ENCODE measurements at regions not wholly inside any gene's neighbourhood (a gene's known extent, or its start where the extent isn't known, plus 50 kb on each side); places are given as distances from the start of the nearest gene placed in this dataset.

DNA sequence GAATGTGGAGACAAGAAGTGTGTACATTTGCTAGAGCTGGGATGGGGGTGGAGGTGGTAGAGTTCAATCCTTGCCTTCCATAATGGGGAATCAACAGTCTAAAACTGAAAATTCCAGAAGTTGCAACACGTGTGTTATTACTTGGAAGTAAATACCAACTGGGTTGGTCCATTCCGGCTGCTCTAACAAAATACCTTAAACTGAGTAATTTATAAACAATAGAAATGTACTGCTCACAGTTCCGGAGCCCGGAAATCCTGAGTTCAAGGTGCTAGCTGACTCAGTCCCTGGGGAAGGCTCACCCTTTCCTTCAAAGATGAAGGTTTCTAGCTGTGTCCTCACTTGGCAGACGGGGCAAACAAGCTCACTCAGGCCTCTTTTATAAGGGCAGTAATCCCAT is 59.0 kb downstream of the RIN2 start:
- Histone ChIP-seq H4K20me1 (ENCODE audit: insufficient read depth) (no peaks in the 10 kb centered on the region), H3K36me3 (ENCODE audit: low read depth) (no peaks in the 10 kb centered on the region), H3K9me2 (ENCODE audit: insufficient read depth) (no peaks in the 10 kb centered on the region), H3K4me3 (no peak overlapping the region), H3K27ac (peak overlapping the region; percentile 95), H3K79me2 (ENCODE audit: low read depth) (no peaks in the 10 kb centered on the region), H3K27me3 (ENCODE audit: insufficient read depth, low read depth) (no peaks in the 10 kb centered on the region), H3K4me1 (replicated peaks; ENCODE audit: insufficient read depth) (peaks cover 32% of the 10 kb centered on the region), H3K9me3 (ENCODE audit: insufficient read depth, low read depth) (peaks cover 16% of the 10 kb centered on the region; the same call in 1 of the 2 replicates), H3K4me2 (no peak overlapping the region), H3F3A (ENCODE audit: insufficient read depth, low read depth) (peaks cover 16% of the 10 kb centered on the region), H2AFZ (no peak overlapping the region)
- BruUV-seq (replicated peaks), result no TSS peak
- intact Hi-C loops (cut with micrococcal nuclease; ENCODE audit: unreplicated experiment), result no loop called here
- ChIA-PET POLR2A (ENCODE audit: unreplicated experiment) (no interaction called here), CTCF (interaction anchor here (0.7 kb wide), 1 partner anchor 240 kb away, joined by 3 read pairs; no protein-coding TSS in a partner anchor)
- TF ChIP-seq EZH2 (IDR thresholded peaks at IDR 0.05; ENCODE audit: low read depth), result no peak
- TF ChIP-seq, protein P1, sequence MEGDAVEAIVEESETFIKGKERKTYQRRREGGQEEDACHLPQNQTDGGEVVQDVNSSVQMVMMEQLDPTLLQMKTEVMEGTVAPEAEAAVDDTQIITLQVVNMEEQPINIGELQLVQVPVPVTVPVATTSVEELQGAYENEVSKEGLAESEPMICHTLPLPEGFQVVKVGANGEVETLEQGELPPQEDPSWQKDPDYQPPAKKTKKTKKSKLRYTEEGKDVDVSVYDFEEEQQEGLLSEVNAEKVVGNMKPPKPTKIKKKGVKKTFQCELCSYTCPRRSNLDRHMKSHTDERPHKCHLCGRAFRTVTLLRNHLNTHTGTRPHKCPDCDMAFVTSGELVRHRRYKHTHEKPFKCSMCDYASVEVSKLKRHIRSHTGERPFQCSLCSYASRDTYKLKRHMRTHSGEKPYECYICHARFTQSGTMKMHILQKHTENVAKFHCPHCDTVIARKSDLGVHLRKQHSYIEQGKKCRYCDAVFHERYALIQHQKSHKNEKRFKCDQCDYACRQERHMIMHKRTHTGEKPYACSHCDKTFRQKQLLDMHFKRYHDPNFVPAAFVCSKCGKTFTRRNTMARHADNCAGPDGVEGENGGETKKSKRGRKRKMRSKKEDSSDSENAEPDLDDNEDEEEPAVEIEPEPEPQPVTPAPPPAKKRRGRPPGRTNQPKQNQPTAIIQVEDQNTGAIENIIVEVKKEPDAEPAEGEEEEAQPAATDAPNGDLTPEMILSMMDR (conservative IDR thresholded peaks at IDR 0.05), result no peak
- DNase-seq, result peak; percentile 7 to 65

DNA sequence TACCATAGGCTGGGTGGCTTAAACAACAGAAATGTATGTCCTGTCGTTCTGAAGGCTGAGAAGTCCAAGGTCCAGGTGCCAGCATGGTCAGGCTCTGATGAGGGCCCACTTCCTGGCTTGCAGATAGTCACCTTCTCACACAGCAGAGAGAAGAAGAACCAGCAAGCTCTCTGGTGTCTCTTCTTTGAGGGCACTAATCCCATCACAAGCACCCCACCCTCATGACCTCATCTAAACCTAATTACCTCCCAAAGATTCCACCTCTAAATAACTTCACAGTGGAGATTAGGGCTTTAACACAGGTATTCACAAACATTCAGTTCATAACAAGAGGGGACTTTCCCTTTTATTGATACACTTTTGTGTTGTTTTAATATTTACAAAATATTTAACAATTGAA is 61.1 kb downstream of the RIN2 start:
- no peaks in the 10 kb centered on the region for H4K20me1 ChIP-seq (ENCODE audit: insufficient read depth)
- no peak for DNase-seq
- no peak overlapping the region for H3K27ac ChIP-seq
- H3K27me3 ChIP-seq (ENCODE audit: insufficient read depth, low read depth), result no peaks in the 10 kb centered on the region
- peaks cover 16% of the 10 kb centered on the region for H3F3A ChIP-seq (ENCODE audit: insufficient read depth, low read depth)
- ChIA-PET CTCF (no interaction called here), POLR2A (ENCODE audit: unreplicated experiment) (no interaction called here)
- H3K4me3 ChIP-seq, result no peak overlapping the region
- H3K9me3 ChIP-seq (ENCODE audit: insufficient read depth, low read depth), result peaks cover 16% of the 10 kb centered on the region; the same call in 1 of the 2 replicates
- intact Hi-C loops (cut with micrococcal nuclease; ENCODE audit: unreplicated experiment), result no loop called here
- no peak overlapping the region for H2AFZ ChIP-seq
- peaks cover 28% of the 10 kb centered on the region for H3K4me1 ChIP-seq (replicated peaks; ENCODE audit: insufficient read depth)
- H3K36me3 ChIP-seq (ENCODE audit: low read depth), result no peaks in the 10 kb centered on the region
- no peak overlapping the region for H3K4me2 ChIP-seq
- H3K79me2 ChIP-seq (ENCODE audit: low read depth), result no peaks in the 10 kb centered on the region
- TF ChIP-seq, protein P1 (conservative IDR thresholded peaks at IDR 0.05), result no peak
- TF ChIP-seq EZH2 (IDR thresholded peaks at IDR 0.05; ENCODE audit: low read depth), result no peak
- no peaks in the 10 kb centered on the region for H3K9me2 ChIP-seq (ENCODE audit: insufficient read depth)
- BruUV-seq (replicated peaks), result no TSS peak

DNA sequence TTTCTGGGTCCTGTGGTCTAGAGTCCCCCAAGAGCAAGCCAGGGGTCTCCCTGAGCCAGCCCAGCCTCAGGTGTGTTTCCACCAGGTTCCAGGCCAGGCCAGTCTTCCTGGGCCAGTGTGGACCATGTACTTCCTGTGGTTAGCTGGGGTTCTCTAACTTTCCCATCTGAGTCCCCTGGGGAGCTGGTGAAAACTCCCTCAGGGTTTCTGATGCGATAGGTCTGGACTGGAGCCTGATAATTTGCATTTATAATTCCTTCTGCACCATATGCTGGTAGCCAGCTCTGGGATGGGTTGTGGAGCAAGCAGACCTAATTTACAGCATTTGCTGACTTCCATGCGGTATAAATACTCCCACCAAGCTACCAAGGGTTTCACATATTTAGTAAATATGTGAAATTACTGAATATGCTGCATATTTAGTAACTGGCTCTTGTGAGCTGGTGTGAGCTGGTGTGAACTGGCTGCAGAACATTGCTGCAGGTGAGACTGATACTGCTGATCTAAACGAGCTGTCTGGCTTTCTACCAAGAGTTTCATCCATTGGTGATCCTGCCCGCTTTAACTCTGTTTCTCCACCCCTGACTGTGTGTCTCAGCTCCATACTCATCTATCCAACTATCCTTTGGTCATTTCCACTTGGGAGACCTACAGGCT is 62.6 kb downstream of the RIN2 start:
- no peak overlapping the region for H3K4me2 ChIP-seq
- intact Hi-C loops (cut with micrococcal nuclease; ENCODE audit: unreplicated experiment), result no loop called here
- H3K27ac ChIP-seq, result no peak overlapping the region
- H3K4me3 ChIP-seq, result no peak overlapping the region
- no peak for TF ChIP-seq EZH2 (IDR thresholded peaks at IDR 0.05; ENCODE audit: low read depth)
- TF ChIP-seq, protein P1 (conservative IDR thresholded peaks at IDR 0.05), result no peak
- H3K27me3 ChIP-seq (ENCODE audit: insufficient read depth, low read depth), result no peaks in the 10 kb centered on the region
- no peaks in the 10 kb centered on the region for H3K79me2 ChIP-seq (ENCODE audit: low read depth)
- peaks cover 16% of the 10 kb centered on the region; the same call in 1 of the 2 replicates for H3K9me3 ChIP-seq (ENCODE audit: insufficient read depth, low read depth)
- H2AFZ ChIP-seq, result no peak overlapping the region
- no peaks in the 10 kb centered on the region for H4K20me1 ChIP-seq (ENCODE audit: insufficient read depth)
- H3F3A ChIP-seq (ENCODE audit: insufficient read depth, low read depth), result peaks cover 9% of the 10 kb centered on the region; the same call in 1 of the 2 replicates
- no peaks in the 10 kb centered on the region for H3K36me3 ChIP-seq (ENCODE audit: low read depth)
- ChIA-PET CTCF (no interaction called here), POLR2A (ENCODE audit: unreplicated experiment) (interaction anchor here (0.6 kb wide), 1 partner anchor 154 kb away, joined by 3 read pairs; no protein-coding TSS in a partner anchor)
- H3K4me1 ChIP-seq (replicated peaks; ENCODE audit: insufficient read depth), result peaks cover 14% of the 10 kb centered on the region
- no TSS peak for BruUV-seq (replicated peaks)
- DNase-seq, result no peak
- no peaks in the 10 kb centered on the region for H3K9me2 ChIP-seq (ENCODE audit: insufficient read depth)
